Mesendoderm (in vitro differentiated cells): ENCODE measurements at regions not wholly inside any gene's neighbourhood (a gene's known extent, or its start where the extent isn't known, plus 50 kb on each side); places are given as distances from the start of the nearest gene placed in this dataset.
A peak's percentile ranks its signal among the peaks of the same experiment; 100 is the strongest.

Experiments used
- DNase-seq: peaks from one replicate; pipeline ENCODE4 v3.0.0; 2013
- H2AK5ac ChIP-seq: 2 replicates; pipeline ENCODE4 v1.6.1; 2013; ENCODE audit warnings: low read length, inconsistent platforms
- H2BK120ac ChIP-seq: 2 replicates; pipeline ENCODE4 v1.6.1; 2013; ENCODE audit warnings: low read depth, mild to moderate bottlenecking, low read length, moderate library complexity, mixed read lengths
- H2BK15ac ChIP-seq: replicated peaks from 2 replicates; pipeline ENCODE4 v1.6.1; 2013; ENCODE audit warnings: low read depth, mild to moderate bottlenecking, moderate library complexity
- H2BK5ac ChIP-seq: 2 replicates; pipeline ENCODE4 v1.6.1; 2013; ENCODE audit warnings: low read length, inconsistent platforms
- H3K18ac ChIP-seq: 2 replicates; pipeline ENCODE4 v1.6.1; 2013; ENCODE audit warnings: mild to moderate bottlenecking, low read length, mixed read lengths
- H3K23ac ChIP-seq: one replicate; pipeline ENCODE4 v1.6.1; 2013; ENCODE audit warnings: low read length
- H3K27ac ChIP-seq: 2 replicates; pipeline ENCODE4 v1.5.1; 2013; ENCODE audit warnings: low read depth, mild to moderate bottlenecking, inconsistent platforms, low read length, moderate library complexity
- H3K27me3 ChIP-seq: 2 replicates; pipeline ENCODE4 v1.6.1; 2013; ENCODE audit warnings: low read length, control low read depth, mild to moderate bottlenecking, inconsistent platforms; ENCODE audit not compliant: insufficient read depth, poor library complexity
- H3K36me3 ChIP-seq: 2 replicates; pipeline ENCODE4 v1.6.1; 2013; ENCODE audit warnings: low read length, inconsistent platforms; ENCODE audit not compliant: control insufficient read depth, insufficient read depth
- H3K4ac ChIP-seq: one replicate; pipeline ENCODE4 v1.6.1; 2013; ENCODE audit warnings: low read depth, mild to moderate bottlenecking, low read length, moderate library complexity
- H3K4me1 ChIP-seq: 2 replicates; pipeline ENCODE4 v1.6.1; 2013; ENCODE audit warnings: low read depth, low read length, inconsistent platforms; ENCODE audit not compliant: control insufficient read depth
- H3K4me2 ChIP-seq: 2 replicates; pipeline ENCODE4 v1.6.1; 2013; ENCODE audit warnings: low read length
- H3K4me3 ChIP-seq: 2 replicates; pipeline ENCODE4 v1.5.1; 2013; ENCODE audit warnings: mild to moderate bottlenecking, low read length
- H3K56ac ChIP-seq: one replicate; pipeline ENCODE4 v1.6.1; 2013; ENCODE audit warnings: low read length
- H3K79me1 ChIP-seq: 2 replicates; pipeline ENCODE4 v1.6.1; 2013; ENCODE audit warnings: low read length, inconsistent platforms
- H3K79me2 ChIP-seq: 2 replicates; pipeline ENCODE4 v1.6.1; 2013; ENCODE audit warnings: mild to moderate bottlenecking, low read length; ENCODE audit not compliant: control insufficient read depth, insufficient read depth
- H3K9ac ChIP-seq: 2 replicates; pipeline ENCODE4 v1.6.1; 2013; ENCODE audit warnings: low read length, inconsistent platforms
- H4K5ac ChIP-seq: one replicate; pipeline ENCODE4 v1.6.1; 2013; ENCODE audit warnings: low read length
- H4K8ac ChIP-seq: one replicate; pipeline ENCODE4 v1.6.1; 2013; ENCODE audit warnings: low read depth, mild to moderate bottlenecking, control low read depth, low read length, moderate library complexity
- WGBS: extraction: QIAGEN DNeasy Blood & Tissue Kit; methylation state at CpG from one replicate; pipeline ENCODE4 v1.1.7; 2013; ENCODE audit warnings: low lambda C conversion rate, missing lambda C conversion rate; ENCODE audit not compliant: insufficient coverage; ENCODE audit errors: extremely low coverage; 5-methylcytosine and 5-hydroxymethylcytosine counted together

- Histone ChIP-seq H3K4ac (no peak overlapping the region), H3K18ac (no peak overlapping the region), H2AK5ac (no peak overlapping the region), H4K5ac (no peak overlapping the region), H2BK15ac (no peak overlapping the region), H3K27me3 (no peaks in the 10 kb centered on the region), H3K23ac (no peak overlapping the region), H3K36me3 (no peaks in the 10 kb centered on the region), H3K4me3 (no peak overlapping the region), H3K4me1 (no peaks in the 10 kb centered on the region), H3K79me2 (no peaks in the 10 kb centered on the region), H3K79me1 (no peaks in the 10 kb centered on the region), H4K8ac (no peak overlapping the region), H2BK120ac (no peak overlapping the region), H3K56ac (no peak overlapping the region), H3K4me2 (no peak overlapping the region), H2BK5ac (no peak overlapping the region), H3K27ac (no peak overlapping the region), H3K9ac (no peak overlapping the region)
- WGBS = no CpG with 5 or more reads among the region's 5 CpGs
- DNase-seq = no peak
Observed at GRCh38 chr11:19607656-19608360, 104.8 kb upstream of the NAV2 start.

- H2BK120ac ChIP-seq = no peak overlapping the region
- no CpG with 5 or more reads among the region's 5 CpGs for WGBS
- H2BK5ac ChIP-seq = no peak overlapping the region
- no peak overlapping the region for H4K8ac ChIP-seq
- peak overlapping the region; percentile 35 for H3K23ac ChIP-seq
- no peaks in the 10 kb centered on the region for H3K27me3 ChIP-seq
- no peak overlapping the region for H3K9ac ChIP-seq
- H3K79me1 ChIP-seq = no peaks in the 10 kb centered on the region
- H3K36me3 ChIP-seq = no peaks in the 10 kb centered on the region
- DNase-seq = no peak
- no peak overlapping the region for H3K56ac ChIP-seq
- H2BK15ac ChIP-seq = no peak overlapping the region
- no peak overlapping the region for H2AK5ac ChIP-seq
- H3K4me3 ChIP-seq = no peak overlapping the region
- H3K4ac ChIP-seq = no peak overlapping the region
- H3K79me2 ChIP-seq = no peaks in the 10 kb centered on the region
- no peak overlapping the region for H3K18ac ChIP-seq
- H3K4me2 ChIP-seq = no peak overlapping the region
- H3K4me1 ChIP-seq = no peaks in the 10 kb centered on the region
- H3K27ac ChIP-seq = no peak overlapping the region
- H4K5ac ChIP-seq = no peak overlapping the region
Observed at GRCh38 chr11:19606856-19607655, 105.6 kb upstream of the NAV2 start.

GRCh38 chr11:19605520-19606371, 106.9 kb upstream of the NAV2 start:
- Histone ChIP-seq H3K4me3 (no peak overlapping the region), H3K27ac (no peak overlapping the region), H3K18ac (no peak overlapping the region), H3K79me1 (no peaks in the 10 kb centered on the region), H2BK15ac (no peak overlapping the region), H3K27me3 (no peaks in the 10 kb centered on the region), H4K5ac (no peak overlapping the region), H3K56ac (no peak overlapping the region), H3K4me2 (no peak overlapping the region), H4K8ac (no peak overlapping the region), H2AK5ac (no peak overlapping the region), H3K4me1 (no peaks in the 10 kb centered on the region), H2BK5ac (no peak overlapping the region), H3K23ac (no peak overlapping the region), H3K4ac (no peak overlapping the region), H3K9ac (no peak overlapping the region), H2BK120ac (no peak overlapping the region), H3K79me2 (no peaks in the 10 kb centered on the region), H3K36me3 (no peaks in the 10 kb centered on the region)
- DNase-seq = no peak
- WGBS = no CpG with 5 or more reads among the region's 8 CpGs

- Histone ChIP-seq H3K4me3 (no peak overlapping the region), H3K79me1 (no peaks in the 10 kb centered on the region), H3K23ac (no peak overlapping the region), H3K27me3 (no peaks in the 10 kb centered on the region), H2AK5ac (no peak overlapping the region), H3K27ac (no peak overlapping the region), H3K79me2 (no peaks in the 10 kb centered on the region), H2BK15ac (no peak overlapping the region), H2BK5ac (no peak overlapping the region), H3K4ac (no peak overlapping the region), H3K4me1 (no peaks in the 10 kb centered on the region), H3K4me2 (no peak overlapping the region), H4K8ac (no peak overlapping the region), H4K5ac (no peak overlapping the region), H3K9ac (no peak overlapping the region), H3K18ac (no peak overlapping the region), H3K56ac (no peak overlapping the region), H3K36me3 (no peaks in the 10 kb centered on the region), H2BK120ac (no peak overlapping the region)
- DNase-seq = no peak
- WGBS = no CpG with 5 or more reads among the region's 2 CpGs
Observed at GRCh38 chr11:19604679-19605375, 107.8 kb upstream of the NAV2 start.

- no peaks in the 10 kb centered on the region for H3K27me3 ChIP-seq
- DNase-seq = no peak
- H2BK15ac ChIP-seq = no peak overlapping the region
- H3K18ac ChIP-seq = no peak overlapping the region
- H3K79me2 ChIP-seq = no peaks in the 10 kb centered on the region
- no peak overlapping the region for H3K23ac ChIP-seq
- H2AK5ac ChIP-seq = no peak overlapping the region
- H4K5ac ChIP-seq = no peak overlapping the region
- no CpG with 5 or more reads among the region's 2 CpGs for WGBS
- H3K4me2 ChIP-seq = no peak overlapping the region
- H3K56ac ChIP-seq = no peak overlapping the region
- H3K79me1 ChIP-seq = no peaks in the 10 kb centered on the region
- no peak overlapping the region for H3K27ac ChIP-seq
- H3K36me3 ChIP-seq = no peaks in the 10 kb centered on the region
- no peak overlapping the region for H2BK120ac ChIP-seq
- no peak overlapping the region for H3K9ac ChIP-seq
- H4K8ac ChIP-seq = no peak overlapping the region
- H3K4ac ChIP-seq = no peak overlapping the region
- H2BK5ac ChIP-seq = no peak overlapping the region
- H3K4me1 ChIP-seq = no peaks in the 10 kb centered on the region
- H3K4me3 ChIP-seq = no peak overlapping the region
Observed at GRCh38 chr11:19603771-19604170, 108.9 kb upstream of the NAV2 start.
